Stimulated activated naive CD4-positive, alpha-beta T cell treated with Interleukin-2 at 50 U/mL for 16 hours (primary cell): ENCODE measurements at regions not wholly inside any gene's neighbourhood (a gene's known extent, or its start where the extent isn't known, plus 50 kb on each side); places are given as distances from the start of the nearest gene placed in this dataset.

Source experiments
- DNase-seq: peaks from one replicate; lab custom pipeline; 2025; lab: John Stamatoyannopoulos, UW

- no peak for DNase-seq
These were observed 52.9 kb upstream of the RGS1 start for GRCh38 chr1:192522673-192523072.

- DNase-seq = no peak
These were observed 51.4 kb upstream of the RGS1 start for GRCh38 chr1:192524223-192524622.
